Lung (tissue), 11 donors: ENCODE measurements at regions not wholly inside any gene's neighbourhood (a gene's known extent, or its start where the extent isn't known, plus 50 kb on each side); places are given as distances from the start of the nearest gene placed in this dataset.
A peak's percentile ranks its signal among the peaks of the same experiment; 100 is the strongest.

Experiments used
- ATAC-seq: fragments of 200-7000 bp; cut with Tn5 transposase; one replicate; pipeline ENCODE4 v1.9.1; 2020; ENCODE audit warnings: moderate number of reproducible peaks; ENCODE audit not compliant: insufficient read depth, low FRiP score
- DNase-seq, 3 donors: peaks; one replicate each; pipeline ENCODE4 v3.0.0-alpha.2; 2013 to 2017
- H3K27ac ChIP-seq, 2 donors: one replicate each; pipeline ENCODE4 v1.5.1; 2013; ENCODE audit warnings: mild to moderate bottlenecking in 2 of 2, moderate library complexity in 2 of 2, control low read depth in 1 of 2, inconsistent platforms in 1 of 2, low read depth in 1 of 2, low read length in 1 of 2
- H3K27me3 ChIP-seq, 3 donors: one replicate each; pipeline ENCODE4 v1.5.1; 2013; ENCODE audit warnings: low read length in 2 of 3; ENCODE audit not compliant: control insufficient read depth in 3 of 3, insufficient read depth in 3 of 3
- H3K36me3 ChIP-seq, 4 donors: one replicate each; pipeline ENCODE4 v1.5.1; 2013; ENCODE audit warnings: low read length in 4 of 4, mild to moderate bottlenecking in 1 of 4, moderate library complexity in 1 of 4; ENCODE audit not compliant: control insufficient read depth in 4 of 4, insufficient read depth in 4 of 4
- H3K4me1 ChIP-seq, 5 donors: one replicate each; pipeline ENCODE4 v1.5.1; 2013; ENCODE audit warnings: low read length in 5 of 5, mild to moderate bottlenecking in 2 of 5, moderate library complexity in 1 of 5; ENCODE audit not compliant: control insufficient read depth in 5 of 5, insufficient read depth in 5 of 5
- H3K4me3 ChIP-seq: one replicate; pipeline ENCODE4 v1.5.1; 2013; ENCODE audit warnings: mild to moderate bottlenecking, control low read depth, moderate library complexity
- H3K9ac ChIP-seq, 2 donors: one replicate each; pipeline ENCODE4 v1.5.1; 2013; ENCODE audit warnings: low read length in 2 of 2, control low read depth in 1 of 2; ENCODE audit not compliant: insufficient read depth in 1 of 2
- H3K9me3 ChIP-seq, 4 donors: one replicate each; pipeline ENCODE4 v1.5.1; 2013; ENCODE audit warnings: low read length in 3 of 4, mild to moderate bottlenecking in 1 of 4, moderate library complexity in 1 of 4; ENCODE audit not compliant: control insufficient read depth in 4 of 4, insufficient read depth in 3 of 4
- CTCF ChIP-seq: IDR thresholded peaks from 2 replicates; pipeline ENCODE4 v1.5.1; 2012; ENCODE audit warnings: mild to moderate bottlenecking; ENCODE audit errors: control extremely low read depth, extremely low read depth
- WGBS, 2 donors: extraction: QIAGEN DNeasy Blood & Tissue Kit; methylation state at CpG; one replicate each; pipeline ENCODE4 v1.1.7; 2013; 5-methylcytosine and 5-hydroxymethylcytosine counted together
- donor health status: control.
- donor health status: control.
- donor health status: Bipolar disorder and iron deficiency.
- donor health status: healthy.
- donor health status: DM: yes; HTN: yes; CAD: no.

- Histone ChIP-seq H3K27me3 (no peaks in the 10 kb centered on the region), H3K27ac (no peak overlapping the region), H3K4me3 (no peak overlapping the region), H3K36me3 (no peaks in the 10 kb centered on the region), H3K9me3 (peaks cover 0 to 3% (median 1%) of the 10 kb centered on the region in 4 donors), H3K4me1 (peaks cover 4 to 14% (median 11%) of the 10 kb centered on the region in 5 donors), H3K9ac (no peak overlapping the region)
- WGBS, 2 donors: 94% methylated on average over 5 of the region's 5 CpGs
- ATAC-seq (no peak), DNase-seq (peak; percentile 40 to 85 (median 76))
- TF ChIP-seq CTCF: no peak
These were observed 147.3 kb downstream of the DDX1 start for GRCh38 chr2:15738943-15739342.

- H3K9me3 ChIP-seq: peaks cover 0 to 3% (median 2%) of the 10 kb centered on the region in 4 donors
- H3K27me3 ChIP-seq: no peaks in the 10 kb centered on the region
- WGBS, 2 donors: 93 to 97% methylated on average over 5 of the region's 5 CpGs
- ATAC-seq (no peak), DNase-seq (no peak)
- no peak overlapping the region for H3K27ac ChIP-seq
- no peak overlapping the region for H3K4me3 ChIP-seq
- no peaks in the 10 kb centered on the region for H3K36me3 ChIP-seq
- no peak for TF ChIP-seq CTCF
- peaks cover 2 to 31% (median 11%) of the 10 kb centered on the region in 5 donors for H3K4me1 ChIP-seq
- H3K9ac ChIP-seq: no peak overlapping the region
These were observed 153.2 kb downstream of the DDX1 start for GRCh38 chr2:15744820-15745219.

- Histone ChIP-seq H3K27me3 (no peaks in the 10 kb centered on the region), H3K36me3 (no peaks in the 10 kb centered on the region), H3K4me1 (peaks cover 3 to 36% (median 11%) of the 10 kb centered on the region in 5 donors), H3K27ac (no peak overlapping the region), H3K9me3 (peaks cover 0 to 3% (median 2%) of the 10 kb centered on the region in 4 donors), H3K9ac (no peak overlapping the region), H3K4me3 (no peak overlapping the region)
- ATAC-seq (no peak), DNase-seq (peak in 2 of 3 donors; percentile 50 to 76)
- 66 to 68% methylated on average over 3 of the region's 3 CpGs for WGBS, 2 donors
- TF ChIP-seq CTCF: no peak
These were observed 153.7 kb downstream of the DDX1 start for GRCh38 chr2:15745350-15745749.
